ENCODE measurements at regions not wholly inside any gene's neighbourhood (a gene's known extent, or its start where the extent isn't known, plus 50 kb on each side); places are given as distances from the start of the nearest gene placed in this dataset.

- no peak for TF ChIP-seq CTCF (conservative IDR thresholded peaks at IDR 0.05 in 1 of 2, IDR thresholded peaks at IDR 0.05 in 1 of 2; ENCODE audit: extremely low read depth in 1 of 2, insufficient read depth in 1 of 2, low read depth in 1 of 2, low read length in 2 of 2)
- no peak for TF ChIP-seq EZH2 (IDR thresholded peaks at IDR 0.05; ENCODE audit: borderline replicate concordance, low read length)
Measured at GRCh38 chr13:105672881-105673280, 862.6 kb downstream of the EFNB2 start.

Measured in mammary epithelial cell (primary cell).